Hematopoietic multipotent progenitor cell treated with erythropoietin and hydrocortisone succinate and interleukin-3 and kit ligand, for 15 days (in vitro differentiated cells): ENCODE measurements at regions not wholly inside any gene's neighbourhood (a gene's known extent, or its start where the extent isn't known, plus 50 kb on each side); places are given as distances from the start of the nearest gene placed in this dataset.
A peak's percentile ranks its signal among the peaks of the same experiment; 100 is the strongest.
"Not testable (repeated sequence)": the region's sequence is repeated elsewhere in the genome, so short reads cannot be mapped to it uniquely, and the experiment has no call there.

Experiments
- DNase-seq: peaks from one replicate; pipeline ENCODE4 v3.0.0-alpha.2; 2015; ENCODE audit warnings: low spot score

- DNase-seq, result no peak
These were observed 356.5 kb upstream of the ZNF32 start for GRCh38 chr10:44004913-44005787.

- DNase-seq, result no peak
These were observed 349.5 kb upstream of the ZNF32 start for GRCh38 chr10:43998021-43998809.

GRCh38 chr10:43997330-43997729, 348.6 kb upstream of the ZNF32 start:
- no peak for DNase-seq

- no peak for DNase-seq
These were observed 345.9 kb upstream of the ZNF32 start for GRCh38 chr10:43994539-43994938.

GRCh38 chr10:43992816-43993215, 344.1 kb upstream of the ZNF32 start:
- DNase-seq, result not testable (repeated sequence)

GRCh38 chr10:43986374-43986773, 337.7 kb upstream of the ZNF32 start:
- no peak for DNase-seq

GRCh38 chr10:43985941-43986340, 337.3 kb upstream of the ZNF32 start:
- DNase-seq, result no peak

GRCh38 chr10:43983856-43984271, 335.2 kb upstream of the ZNF32 start:
- DNase-seq, result peak; percentile 44

GRCh38 chr10:43983405-43983804, 334.7 kb upstream of the ZNF32 start:
- no peak for DNase-seq

- no peak for DNase-seq
These were observed 333.6 kb upstream of the ZNF32 start for GRCh38 chr10:43982250-43982649.

- DNase-seq, result no peak
These were observed 333.0 kb upstream of the ZNF32 start for GRCh38 chr10:43981696-43982095.

- DNase-seq, result peak; percentile 39
These were observed 332.6 kb upstream of the ZNF32 start for GRCh38 chr10:43981232-43981631.

GRCh38 chr10:43980715-43981114, 332.0 kb upstream of the ZNF32 start:
- DNase-seq, result no peak

GRCh38 chr10:43980313-43980712, 331.6 kb upstream of the ZNF32 start:
- DNase-seq, result peak; percentile 7

- DNase-seq, result no peak
These were observed 330.9 kb upstream of the ZNF32 start for GRCh38 chr10:43979551-43979950.

GRCh38 chr10:43978936-43979335, 330.3 kb upstream of the ZNF32 start:
- DNase-seq, result no peak

- no peak for DNase-seq
These were observed 329.4 kb upstream of the ZNF32 start for GRCh38 chr10:43978091-43978490.

- DNase-seq, result no peak
These were observed 327.6 kb upstream of the ZNF32 start for GRCh38 chr10:43976292-43976691.

- no peak for DNase-seq
These were observed 325.1 kb upstream of the ZNF32 start for GRCh38 chr10:43973801-43974200.

- no peak for DNase-seq
These were observed 324.4 kb upstream of the ZNF32 start for GRCh38 chr10:43972976-43973647.

- no peak for DNase-seq
These were observed 323.3 kb upstream of the ZNF32 start for GRCh38 chr10:43971981-43972380.

- DNase-seq, result no peak
These were observed 322.6 kb upstream of the ZNF32 start for GRCh38 chr10:43971306-43971705.

GRCh38 chr10:43970717-43971116, 322.0 kb upstream of the ZNF32 start:
- DNase-seq, result no peak
